ENCODE measurements at regions not wholly inside any gene's neighbourhood (a gene's known extent, or its start where the extent isn't known, plus 50 kb on each side); places are given as distances from the start of the nearest gene placed in this dataset.
"Not testable (repeated sequence)": the region's sequence is repeated elsewhere in the genome, so short reads cannot be mapped to it uniquely, and the experiment has no call there.

DNA sequence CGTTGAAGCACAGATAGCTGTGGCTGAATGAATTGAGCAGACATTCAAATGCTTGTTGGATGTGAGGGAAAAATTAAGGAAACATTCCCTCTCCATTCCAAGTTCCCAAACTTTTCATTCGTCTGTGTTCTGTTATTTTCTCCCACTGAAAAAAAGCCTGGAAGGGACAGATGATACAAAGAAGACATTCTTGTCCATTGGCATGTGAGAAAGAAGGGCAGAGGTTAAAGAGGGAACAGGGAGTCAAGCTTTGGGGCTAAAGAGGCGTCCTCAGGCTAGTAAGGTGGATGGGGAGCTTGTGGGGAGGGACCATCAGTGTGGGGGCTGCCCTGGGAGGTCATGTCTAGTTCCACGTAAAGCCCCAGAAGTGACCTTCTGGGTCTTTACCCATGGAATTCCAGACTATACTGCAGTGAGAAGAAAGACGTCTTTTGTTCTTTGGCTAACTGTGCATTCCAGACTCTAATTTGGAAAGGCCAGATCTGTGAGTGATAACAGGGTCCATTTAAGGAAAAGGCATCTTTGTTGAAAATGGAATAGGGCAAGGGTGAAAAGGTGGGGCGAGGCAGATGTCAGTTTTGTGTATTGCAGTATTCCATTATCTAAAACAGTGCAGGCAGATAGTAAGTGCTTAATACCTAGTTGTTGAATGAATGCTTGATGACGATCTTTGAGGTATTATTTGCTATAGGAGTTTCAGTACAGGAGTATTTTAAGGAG is 117.5 kb downstream of the SOX4 start:
- no peak for DNase-seq

DNA sequence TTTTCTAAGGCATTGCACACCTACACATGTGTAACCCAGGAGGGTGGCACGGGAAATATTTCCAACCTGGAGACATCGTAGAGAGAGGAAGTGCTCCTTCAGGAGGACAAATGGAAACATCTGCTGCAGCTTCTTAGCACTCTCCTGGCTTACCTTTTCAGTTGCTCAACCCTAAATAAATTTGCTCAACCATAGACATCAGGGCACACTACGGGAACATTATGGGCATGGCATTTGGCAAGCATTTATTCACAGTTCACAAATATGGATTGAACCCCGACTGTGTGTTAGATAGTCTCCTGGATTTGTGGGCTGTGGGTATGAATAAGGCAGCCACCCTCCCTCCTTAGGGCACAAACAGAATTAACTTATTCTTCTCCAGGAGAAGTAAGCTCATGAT is 118.7 kb downstream of the SOX4 start:
- no peak for DNase-seq

DNA sequence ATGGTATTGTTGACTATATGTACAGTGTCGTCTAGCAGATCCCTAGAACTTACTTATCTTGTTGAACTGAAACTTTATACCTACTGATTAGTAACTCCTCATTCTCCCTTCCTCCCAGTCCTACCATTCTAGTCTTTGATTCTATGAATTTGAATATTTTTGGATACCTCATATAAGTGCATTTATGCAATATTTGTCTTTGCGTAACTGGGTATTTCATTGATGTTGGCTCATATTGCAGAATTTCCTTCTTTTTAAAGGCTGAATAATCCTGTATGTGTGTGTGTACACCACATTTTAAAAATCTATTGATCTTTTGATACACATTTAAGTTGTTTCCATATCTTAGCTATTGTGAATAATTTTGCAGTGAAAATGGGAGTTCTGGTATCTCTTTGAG is 119.9 kb downstream of the SOX4 start:
- no peak for DNase-seq

DNA sequence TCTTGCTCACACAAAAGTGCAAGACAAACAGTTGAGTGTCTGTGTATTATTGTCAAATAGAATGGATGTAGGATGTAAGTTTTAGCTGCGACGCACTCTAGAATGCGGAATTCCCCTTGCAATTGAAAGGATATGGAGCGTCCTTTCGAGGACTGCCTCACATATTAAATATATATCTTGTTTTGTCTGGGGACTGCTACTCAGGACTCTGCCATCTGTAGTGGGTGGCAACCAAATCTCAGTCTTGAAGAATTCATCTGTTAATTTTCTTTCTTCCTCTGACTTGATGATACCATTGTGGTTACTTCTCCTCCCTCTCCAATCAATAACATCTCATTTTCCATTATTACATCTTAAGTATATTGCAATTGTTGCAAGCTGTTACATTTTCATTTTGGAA is 121.6 kb downstream of the SOX4 start:
- no peak for DNase-seq

DNA sequence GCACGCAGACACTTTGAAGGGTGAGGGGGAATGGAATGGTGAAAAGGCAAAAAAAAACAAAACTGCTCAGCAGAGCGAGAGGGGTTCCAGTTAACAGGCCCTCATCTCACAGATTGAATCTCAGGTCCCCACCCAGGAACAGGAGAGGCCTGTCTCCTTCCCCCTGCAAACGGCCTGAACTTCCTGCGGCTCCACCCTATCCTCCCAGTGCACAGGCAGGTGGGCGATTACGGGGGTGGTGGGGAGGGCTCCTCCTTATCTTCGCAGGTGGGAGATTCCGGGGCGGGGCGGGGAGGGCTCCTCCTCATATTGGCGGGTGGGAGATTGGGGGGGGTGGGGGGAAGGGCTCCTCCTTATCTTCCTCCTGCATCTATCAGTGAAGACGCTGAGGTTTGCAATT is 129.0 kb downstream of the SOX4 start:
- DNase-seq, result no peak

DNA sequence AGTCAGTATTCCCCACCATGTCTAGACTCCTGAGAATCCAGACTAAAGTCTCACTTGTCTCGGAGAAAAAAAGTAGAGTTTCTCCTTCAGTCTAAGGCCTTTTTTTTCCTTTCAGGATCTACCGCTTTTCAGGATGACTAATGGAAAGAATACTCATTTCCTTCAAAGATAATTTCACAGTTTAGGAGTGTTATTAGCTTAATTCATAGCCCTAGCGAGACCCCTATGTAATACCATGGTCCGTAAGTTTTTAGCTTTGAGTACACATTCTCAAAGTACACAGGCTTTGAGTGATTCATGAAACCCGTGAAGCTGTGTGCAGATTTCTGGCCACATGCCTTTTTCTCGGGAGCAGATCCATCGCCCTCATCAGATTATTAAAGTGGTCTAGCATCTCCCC is 133.1 kb downstream of the SOX4 start:
- DNase-seq, result no peak

DNA sequence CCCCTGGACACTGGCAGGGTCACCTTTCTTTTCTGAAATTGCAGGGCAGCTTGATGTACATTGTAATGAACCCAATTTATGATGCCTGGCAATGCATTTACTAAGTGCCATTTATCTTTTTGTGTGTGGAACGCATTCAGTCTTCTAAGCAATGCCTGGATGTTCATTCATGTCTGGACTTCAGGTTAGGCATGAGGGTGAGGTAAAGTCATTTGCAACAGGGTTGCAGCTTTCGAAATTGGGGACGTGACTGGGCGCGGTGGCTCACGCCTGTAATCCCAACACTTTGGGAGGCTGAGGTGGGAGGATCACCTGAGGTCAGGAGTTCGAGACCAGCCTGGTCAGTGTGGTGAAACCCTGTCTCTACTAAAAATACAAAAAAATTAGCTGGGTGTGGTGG is 134.6 kb downstream of the SOX4 start:
- no peak for DNase-seq

DNA sequence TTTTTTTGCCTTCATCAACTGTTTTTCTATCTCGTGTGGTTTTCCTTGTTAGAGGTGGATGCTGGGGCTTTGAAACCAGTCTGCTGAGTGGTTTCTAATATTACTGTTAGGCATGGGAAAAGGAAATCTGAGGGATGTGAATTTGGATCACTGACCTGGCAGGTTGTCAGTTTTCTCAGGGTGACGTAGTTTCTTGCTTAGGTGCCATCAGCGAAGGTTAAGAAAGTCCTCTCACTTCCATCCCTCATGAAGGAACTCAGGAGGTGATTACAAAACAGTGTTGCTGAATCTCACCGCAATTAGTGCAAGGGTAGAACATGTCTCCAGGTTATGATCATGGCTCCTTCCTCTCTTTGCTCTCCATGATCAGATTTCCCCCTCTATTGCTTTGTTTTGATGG is 135.9 kb downstream of the SOX4 start:
- DNase-seq, result no peak

DNA sequence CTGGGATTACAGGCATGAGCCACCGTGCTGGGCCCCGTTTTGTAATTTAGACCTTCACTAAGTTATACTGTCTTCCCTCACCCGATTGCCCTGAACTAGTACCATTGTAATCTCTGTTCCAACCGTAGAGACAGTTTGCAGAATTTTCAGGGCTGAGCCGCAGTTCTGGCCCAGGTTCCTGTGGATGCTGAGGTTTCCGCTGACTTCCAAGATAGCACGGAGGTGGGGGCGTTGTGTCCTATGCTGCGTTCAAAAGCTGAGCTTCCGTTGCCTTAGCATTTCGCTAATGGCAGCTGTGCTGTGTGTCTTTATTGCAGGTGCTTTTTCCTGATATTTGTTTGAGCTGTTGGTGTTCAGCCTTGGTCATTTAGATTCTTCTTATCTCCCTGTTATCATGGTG is 137.0 kb downstream of the SOX4 start:
- no peak for DNase-seq

DNA sequence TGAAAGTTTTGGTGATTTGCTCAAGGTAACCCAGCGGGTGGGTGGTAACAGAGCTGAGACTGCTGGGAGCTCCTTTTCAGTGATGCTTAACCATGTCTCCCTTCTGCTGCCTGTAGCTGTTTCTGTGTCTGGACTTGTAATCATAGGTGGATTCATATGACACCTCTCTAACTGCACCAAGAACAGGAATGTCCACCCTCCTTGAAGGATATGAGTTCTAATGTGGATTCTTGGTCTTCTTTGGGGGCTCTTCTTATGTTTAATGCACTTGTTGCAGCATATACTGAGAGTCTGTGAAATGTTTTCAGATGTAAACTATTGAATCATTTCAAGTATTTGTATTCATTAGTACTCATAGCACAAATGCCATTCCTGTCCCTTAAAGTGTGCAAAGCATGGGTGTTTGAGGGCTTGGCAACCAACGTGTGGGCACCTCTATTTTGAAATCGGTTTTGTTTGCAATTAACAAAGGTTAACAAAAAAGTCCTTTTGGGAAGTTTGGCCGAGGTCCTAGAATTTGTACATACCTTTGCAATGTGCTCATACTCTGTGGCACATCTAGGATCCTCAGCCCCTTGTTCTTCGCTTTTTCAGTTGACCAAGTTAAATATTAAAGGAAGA is 138.0 kb downstream of the SOX4 start:
- no peak for DNase-seq

DNA sequence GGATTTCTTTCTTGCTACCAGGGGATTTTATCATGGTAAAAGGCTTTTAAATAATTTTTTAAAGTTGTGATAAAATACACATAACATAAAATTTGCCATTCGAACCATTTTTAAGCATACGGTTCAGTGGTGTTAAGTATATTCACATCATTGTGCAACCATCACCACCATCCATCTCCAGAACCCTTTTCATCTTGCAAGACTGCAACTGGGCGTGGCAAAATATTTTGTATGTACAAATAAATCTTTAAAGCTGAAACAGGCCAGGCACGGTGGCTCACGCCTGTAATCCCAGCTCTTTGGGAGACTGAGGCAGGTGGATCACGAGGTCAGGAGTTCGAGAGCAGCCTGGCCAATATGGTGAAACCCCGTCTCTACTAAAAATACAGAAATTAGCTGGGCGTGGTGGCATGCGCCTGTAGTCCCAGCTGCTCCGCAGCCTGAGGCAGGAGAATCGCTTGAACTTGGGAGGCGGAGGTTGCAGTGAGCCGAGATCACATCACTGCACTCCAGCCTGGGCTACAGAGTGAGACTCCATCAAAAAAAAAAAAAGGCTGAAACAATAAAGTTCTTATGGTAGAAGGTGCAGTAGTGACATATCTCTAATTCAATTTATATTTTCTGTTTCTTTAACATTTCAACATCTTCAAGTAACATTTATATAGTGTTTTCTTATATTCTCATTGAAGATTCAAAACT is 138.6 kb downstream of the SOX4 start:
- DNase-seq, result not testable (repeated sequence)

DNA sequence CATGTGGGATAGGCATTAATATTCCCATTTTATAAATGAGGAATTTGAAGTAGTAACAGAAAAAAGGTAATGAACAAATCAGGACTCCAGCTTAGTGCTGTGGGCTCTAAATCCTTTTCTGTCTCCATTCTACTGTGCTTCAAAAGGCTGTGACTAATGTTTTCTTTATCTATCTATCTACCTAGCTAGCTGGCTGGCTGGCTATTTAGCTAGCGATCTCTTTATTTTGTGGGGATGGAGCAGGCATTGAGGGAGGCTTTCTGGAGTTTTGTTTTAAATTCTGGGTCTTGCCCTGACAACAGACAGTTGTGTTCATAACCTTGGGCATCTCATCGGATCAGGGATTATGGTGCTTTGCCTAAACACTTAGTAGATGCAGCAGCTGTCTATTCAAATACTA is 139.2 kb downstream of the SOX4 start:
- no peak for DNase-seq

DNA sequence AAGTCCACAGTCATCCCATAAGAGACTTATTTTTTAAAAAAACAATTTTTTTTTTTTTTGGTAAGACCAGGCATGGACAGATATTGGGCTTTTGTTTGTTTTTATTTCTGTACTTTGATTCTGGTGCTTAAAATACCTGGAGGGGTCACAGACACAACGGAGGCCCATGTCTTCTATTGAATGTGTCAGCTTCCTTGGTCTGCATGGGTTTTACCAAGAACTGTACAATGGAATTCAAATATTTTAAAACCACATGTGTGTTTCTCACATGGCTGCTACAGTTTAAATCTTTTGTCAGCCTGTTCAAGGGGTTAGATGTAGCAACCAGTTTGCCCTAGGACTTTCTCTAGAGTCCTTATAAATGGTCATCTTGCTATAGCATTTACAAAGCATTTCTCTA is 139.8 kb downstream of the SOX4 start:
- no peak for DNase-seq

DNA sequence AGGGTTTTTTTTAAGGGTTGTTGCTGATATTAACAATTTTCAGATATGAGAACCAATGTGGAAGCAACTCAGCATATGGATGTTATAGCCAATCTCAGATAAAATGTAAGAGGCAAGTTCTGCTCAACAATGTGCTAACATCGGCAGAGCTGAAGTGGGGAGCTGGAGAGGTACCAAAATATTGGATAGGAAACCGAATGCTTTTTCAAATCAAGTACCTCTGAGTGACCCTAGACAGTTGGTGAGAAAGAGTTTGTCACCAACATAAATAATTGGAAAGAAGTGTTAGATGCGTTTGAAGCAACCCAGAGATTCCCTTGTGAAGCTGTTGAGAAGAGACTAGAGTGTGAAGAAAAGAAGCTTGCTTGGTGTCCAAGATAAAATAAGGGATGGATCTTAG is 140.7 kb downstream of the SOX4 start:
- DNase-seq, result no peak

DNA sequence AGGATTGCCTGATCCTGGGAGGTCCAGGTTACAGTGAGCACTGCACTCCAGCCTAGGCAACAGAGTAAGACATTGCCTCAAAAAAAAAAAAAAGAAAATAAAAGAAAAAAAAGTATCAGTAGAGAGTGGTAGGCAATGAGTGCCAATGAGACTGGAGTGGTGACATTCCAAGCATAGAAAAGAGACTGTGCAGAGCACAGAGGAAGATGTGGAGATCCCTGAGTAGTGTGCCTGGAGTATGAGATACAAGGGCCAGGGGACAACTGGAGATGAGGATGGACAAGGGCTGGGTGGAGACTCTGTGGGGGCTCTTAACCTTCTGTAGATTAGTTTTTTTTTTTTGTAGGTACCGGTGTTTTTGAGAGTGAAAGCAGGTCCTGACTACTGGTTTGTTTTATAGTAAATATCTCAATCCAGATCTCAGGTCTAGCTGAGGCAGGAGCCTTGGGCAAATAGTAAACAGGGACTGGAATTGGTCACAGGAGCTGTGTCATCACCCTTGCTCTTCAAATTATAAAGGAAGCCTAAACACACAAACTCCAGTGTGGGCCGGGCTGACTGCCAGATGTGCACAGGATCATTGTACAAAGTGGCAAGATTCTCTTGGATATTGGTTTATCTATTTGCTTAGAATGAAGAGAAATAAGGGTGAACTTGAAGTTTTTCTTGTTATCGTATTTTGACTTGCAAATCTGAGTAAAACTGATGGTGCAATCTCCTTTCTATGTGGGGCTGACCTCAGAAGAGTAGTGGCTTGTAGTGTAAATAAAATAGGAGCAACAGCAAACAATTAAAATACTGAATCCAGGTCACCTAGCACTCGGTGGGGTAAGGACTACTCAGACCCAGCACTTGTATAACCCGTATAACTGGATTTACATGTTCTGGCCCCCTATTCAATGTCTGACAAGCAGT is 144.9 kb downstream of the SOX4 start:
- DNase-seq, result peak; percentile 96

DNA sequence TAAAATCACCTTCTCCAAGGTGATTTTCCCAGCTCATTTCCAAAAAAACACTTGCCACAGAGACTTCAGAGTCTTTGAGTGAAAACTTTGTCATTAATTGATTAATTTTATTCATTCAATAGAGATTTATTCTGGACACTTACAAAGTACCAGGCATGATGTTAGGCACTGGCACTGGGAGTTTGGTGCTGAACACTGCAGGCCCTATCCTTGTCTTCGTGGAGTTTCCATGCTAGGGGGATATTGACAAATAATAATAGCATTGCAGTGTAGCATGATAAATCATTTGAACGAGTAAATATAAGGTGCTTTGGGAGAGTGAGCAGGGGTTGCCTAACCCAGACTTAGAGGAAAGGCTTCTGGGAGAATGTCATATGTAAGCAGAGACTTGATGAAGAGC is 145.7 kb downstream of the SOX4 start:
- no peak for DNase-seq

DNA sequence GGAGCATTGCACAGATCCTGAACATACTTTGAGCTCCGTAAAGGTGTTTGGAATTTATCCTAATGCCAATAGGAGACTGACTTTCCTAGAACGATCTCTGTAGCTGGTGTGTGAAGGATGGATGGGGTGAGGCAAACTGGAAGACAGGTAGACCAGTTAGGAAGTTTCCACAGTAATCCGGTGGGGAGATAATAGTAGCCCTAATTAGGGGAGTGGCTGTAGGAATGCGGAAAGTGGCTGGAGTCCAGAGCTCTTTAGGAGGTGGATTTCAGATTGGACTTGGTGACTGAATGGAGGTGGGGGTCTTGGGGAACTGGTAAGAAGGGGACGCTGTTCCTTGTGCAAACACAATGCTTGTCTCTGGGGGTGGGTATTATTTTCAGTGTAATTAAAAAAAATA is 146.3 kb downstream of the SOX4 start:
- no peak for DNase-seq

DNA sequence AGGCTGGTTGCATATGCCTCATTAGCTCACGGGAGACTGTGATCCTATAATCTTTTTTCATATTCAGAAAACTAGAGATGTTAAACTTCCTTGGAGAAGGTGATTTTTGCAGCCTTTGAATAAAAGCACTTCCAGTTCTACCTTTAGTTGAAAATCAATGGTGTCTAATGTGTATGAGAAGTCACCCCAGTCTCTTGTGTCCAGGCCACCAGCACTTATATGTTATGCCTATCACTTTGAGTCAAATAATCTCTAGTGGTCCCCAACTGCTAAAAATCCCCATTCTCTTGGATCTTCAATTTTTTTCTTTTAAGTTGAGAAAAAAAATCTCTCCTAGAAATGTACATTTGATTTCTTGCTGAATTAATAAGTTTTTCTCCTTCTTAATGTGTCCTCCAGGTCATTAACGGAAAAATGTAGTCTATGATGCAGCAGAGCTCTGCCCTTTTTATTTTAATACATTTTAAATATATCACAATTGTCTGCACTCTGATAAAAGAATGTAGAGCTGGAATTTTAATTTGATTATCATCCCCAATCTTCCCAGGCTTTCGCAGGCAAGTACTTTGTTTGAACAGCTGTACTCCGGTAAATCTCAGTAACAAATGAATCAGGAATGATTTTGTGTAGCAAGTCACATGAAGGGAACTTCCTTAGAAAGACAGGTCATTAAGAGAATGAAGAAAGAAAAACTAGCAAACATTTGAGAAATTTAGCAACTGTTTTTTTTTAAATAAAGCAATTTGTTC is 147.0 kb downstream of the SOX4 start:
- peak; percentile 35 for DNase-seq

DNA sequence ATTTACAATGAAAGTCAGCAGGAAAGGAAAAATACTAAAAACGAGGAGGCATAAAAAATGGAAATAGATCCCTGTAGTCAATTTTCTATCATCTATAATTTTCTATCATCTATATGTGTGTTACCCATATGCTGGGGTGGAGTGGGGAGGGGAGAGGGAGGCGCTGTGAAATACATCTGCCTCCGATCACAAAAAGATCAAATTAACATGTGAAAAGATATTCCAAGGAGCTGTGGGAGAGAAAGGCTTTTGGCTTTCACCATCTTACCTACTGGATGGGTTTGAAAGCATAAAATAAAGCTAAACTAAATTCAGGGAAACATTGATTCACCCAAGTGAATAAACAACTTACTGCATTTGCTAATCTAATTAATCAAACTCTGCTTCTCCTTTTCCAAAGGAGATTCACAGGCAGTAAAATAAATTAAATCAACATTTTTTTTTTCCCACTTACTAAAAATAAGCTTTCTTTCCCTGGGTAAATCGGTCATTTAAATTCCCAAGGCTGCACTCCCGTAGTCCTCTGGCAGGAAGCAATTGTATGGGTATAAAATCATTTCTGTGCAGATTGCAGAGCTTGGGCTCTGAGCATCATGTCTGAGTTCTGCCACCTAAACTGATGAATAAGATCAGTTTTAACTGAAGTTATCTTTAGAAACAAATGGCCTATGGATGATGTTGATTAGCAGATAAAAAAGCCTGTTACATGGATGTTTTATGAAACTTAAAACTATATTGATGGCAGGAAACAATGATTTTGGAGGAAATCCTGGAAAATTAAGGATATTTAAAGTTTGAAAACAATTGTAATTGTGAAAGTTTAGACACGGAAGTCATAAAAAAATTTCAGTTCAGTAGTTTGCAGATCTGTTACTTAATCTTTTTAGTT is 147.9 kb downstream of the SOX4 start:
- DNase-seq, result no peak

DNA sequence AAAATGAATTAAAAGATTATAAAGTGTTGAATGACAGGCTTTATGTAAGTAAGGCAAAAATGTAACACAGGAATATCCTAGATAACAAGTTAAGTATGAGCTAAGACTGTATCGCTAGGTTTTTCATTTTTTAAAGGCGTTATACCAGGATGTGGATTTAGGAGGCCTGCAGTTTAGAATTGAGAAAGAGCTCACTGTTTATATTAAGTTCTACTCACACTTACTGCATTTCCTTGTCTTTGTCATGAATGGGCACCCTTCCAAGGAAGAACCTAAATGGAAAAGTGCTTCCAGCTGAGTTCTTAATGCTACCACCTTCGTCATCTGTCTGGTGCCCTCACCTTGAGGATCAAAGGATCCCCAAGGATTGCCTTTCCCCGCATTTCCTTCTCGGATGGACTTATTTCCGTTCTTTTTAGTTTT is 148.7 kb downstream of the SOX4 start:
- no peak for DNase-seq

DNA sequence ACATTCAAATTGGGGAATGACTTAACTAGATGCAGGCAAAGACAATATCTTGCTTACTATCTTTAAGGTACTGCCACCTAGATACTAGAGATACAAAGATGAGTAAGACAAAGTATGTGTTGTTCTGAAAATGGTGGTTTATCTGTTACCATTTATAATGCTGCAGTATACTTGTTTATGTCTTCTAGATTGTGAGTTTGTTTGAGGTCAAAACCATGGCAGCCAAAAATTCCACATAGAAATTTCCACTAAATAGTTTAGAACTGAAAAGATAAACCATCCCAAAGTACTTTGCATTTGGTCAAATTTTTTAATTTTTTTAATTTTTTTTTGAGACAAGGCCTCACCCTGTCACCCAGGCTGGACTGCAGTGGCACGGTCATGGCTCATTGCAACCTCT is 150.8 kb downstream of the SOX4 start:
- no peak for DNase-seq
